NCI-H146 treated with DMSO at 0.1 percent for 48 hours (cell line): ENCODE measurements at regions not wholly inside any gene's neighbourhood (a gene's known extent, or its start where the extent isn't known, plus 50 kb on each side); places are given as distances from the start of the nearest gene placed in this dataset.
"Not testable (repeated sequence)": the region's sequence is repeated elsewhere in the genome, so short reads cannot be mapped to it uniquely, and the experiment has no call there.

Experiments used
- DNase-seq: peaks from one replicate; lab custom pipeline; 2025; ENCODE audit not compliant: unreplicated experiment; lab: John Stamatoyannopoulos, UW

- no peak for DNase-seq
Observed at GRCh38 chr4:33465565-33465964, 2745.4 kb downstream of the PCDH7 start.

GRCh38 chr4:33467291-33467690 is 2747.1 kb downstream of the PCDH7 start:
- DNase-seq = no peak

GRCh38 chr4:33470805-33471204 is 2750.6 kb downstream of the PCDH7 start:
- DNase-seq = no peak

- no peak for DNase-seq
Observed at GRCh38 chr4:33477715-33478114, 2757.5 kb downstream of the PCDH7 start.

- DNase-seq = no peak
Observed at GRCh38 chr4:33482773-33483172, 2761.5 kb downstream of the ARAP2 start.

- DNase-seq = no peak
Observed at GRCh38 chr4:33485111-33485510, 2759.2 kb downstream of the ARAP2 start.

- DNase-seq = no peak
Observed at GRCh38 chr4:33493231-33493630, 2751.1 kb downstream of the ARAP2 start.

GRCh38 chr4:33494150-33494549 is 2750.2 kb downstream of the ARAP2 start:
- DNase-seq = no peak

GRCh38 chr4:33501587-33501986 is 2742.7 kb downstream of the ARAP2 start:
- DNase-seq = not testable (repeated sequence)

GRCh38 chr4:33512397-33512796 is 2731.9 kb downstream of the ARAP2 start:
- DNase-seq = no peak

- no peak for DNase-seq
Observed at GRCh38 chr4:33518856-33519255, 2725.5 kb downstream of the ARAP2 start.

- no peak for DNase-seq
Observed at GRCh38 chr4:33532821-33533220, 2711.5 kb downstream of the ARAP2 start.

- DNase-seq = no peak
Observed at GRCh38 chr4:33536898-33537297, 2707.4 kb downstream of the ARAP2 start.

GRCh38 chr4:33537527-33537926 is 2706.8 kb downstream of the ARAP2 start:
- no peak for DNase-seq

GRCh38 chr4:33543941-33544450 is 2700.3 kb downstream of the ARAP2 start:
- no peak for DNase-seq

GRCh38 chr4:33551244-33551643 is 2693.1 kb downstream of the ARAP2 start:
- no peak for DNase-seq

- DNase-seq = no peak
Observed at GRCh38 chr4:33561259-33561658, 2683.1 kb downstream of the ARAP2 start.

GRCh38 chr4:33566649-33567048 is 2677.7 kb downstream of the ARAP2 start:
- no peak for DNase-seq

- DNase-seq = no peak
Observed at GRCh38 chr4:33577791-33578190, 2666.5 kb downstream of the ARAP2 start.

GRCh38 chr4:33579951-33580350 is 2664.4 kb downstream of the ARAP2 start:
- DNase-seq = no peak

GRCh38 chr4:33592701-33593100 is 2651.6 kb downstream of the ARAP2 start:
- DNase-seq = no peak

- DNase-seq = no peak
Observed at GRCh38 chr4:33606951-33607350, 2637.4 kb downstream of the ARAP2 start.

GRCh38 chr4:33616121-33616520 is 2628.2 kb downstream of the ARAP2 start:
- DNase-seq = no peak

- DNase-seq = no peak
Observed at GRCh38 chr4:33625748-33626147, 2618.6 kb downstream of the ARAP2 start.
